MM.1S (cell line): ENCODE measurements at regions not wholly inside any gene's neighbourhood (a gene's known extent, or its start where the extent isn't known, plus 50 kb on each side); places are given as distances from the start of the nearest gene placed in this dataset.

ENCODE experiments used
- EZH2 ChIP-seq: fragments of 300-600 bp; sonication (generic); optimal IDR thresholded peaks from 2 replicates; pipeline ENCODE3; 2017; ENCODE audit warnings: low read depth, mild to moderate bottlenecking, antibody characterized with exemption, low read length, mixed read lengths
- EZH2phosphoT487 ChIP-seq: fragments of 300-600 bp; sonication (generic); IDR thresholded peaks from 2 replicates; pipeline ENCODE4 v1.6.1; 2018; ENCODE audit warnings: antibody characterized with exemption, low read length
- TF ChIP-seq, protein P1 (sequence below): fragments of 300-600 bp; sonication (generic); IDR thresholded peaks from 2 replicates; pipeline ENCODE4 v1.5.1; 2016; ENCODE audit warnings: antibody characterized with exemption, low read length, mixed read lengths

DNA sequence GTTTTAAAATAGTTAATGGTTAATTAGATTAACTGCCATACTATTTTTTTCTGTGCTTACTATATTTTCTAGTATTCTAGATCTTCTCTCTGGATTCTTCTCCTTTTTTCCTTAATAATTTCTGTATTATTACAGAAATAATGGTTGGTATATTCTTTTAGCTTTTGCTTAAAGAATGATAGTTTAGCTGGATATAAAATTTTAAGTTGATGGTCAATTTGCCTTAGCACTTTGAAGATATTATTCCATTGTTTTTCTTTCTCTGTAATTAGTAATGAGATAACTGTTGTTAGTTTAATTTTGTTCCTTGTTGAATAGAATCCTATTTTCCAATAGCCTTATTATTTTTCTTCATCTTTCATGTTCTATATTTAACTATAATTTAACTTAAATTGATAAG is 99.9 kb upstream of the NCAM1 start:
- TF ChIP-seq, protein P1, sequence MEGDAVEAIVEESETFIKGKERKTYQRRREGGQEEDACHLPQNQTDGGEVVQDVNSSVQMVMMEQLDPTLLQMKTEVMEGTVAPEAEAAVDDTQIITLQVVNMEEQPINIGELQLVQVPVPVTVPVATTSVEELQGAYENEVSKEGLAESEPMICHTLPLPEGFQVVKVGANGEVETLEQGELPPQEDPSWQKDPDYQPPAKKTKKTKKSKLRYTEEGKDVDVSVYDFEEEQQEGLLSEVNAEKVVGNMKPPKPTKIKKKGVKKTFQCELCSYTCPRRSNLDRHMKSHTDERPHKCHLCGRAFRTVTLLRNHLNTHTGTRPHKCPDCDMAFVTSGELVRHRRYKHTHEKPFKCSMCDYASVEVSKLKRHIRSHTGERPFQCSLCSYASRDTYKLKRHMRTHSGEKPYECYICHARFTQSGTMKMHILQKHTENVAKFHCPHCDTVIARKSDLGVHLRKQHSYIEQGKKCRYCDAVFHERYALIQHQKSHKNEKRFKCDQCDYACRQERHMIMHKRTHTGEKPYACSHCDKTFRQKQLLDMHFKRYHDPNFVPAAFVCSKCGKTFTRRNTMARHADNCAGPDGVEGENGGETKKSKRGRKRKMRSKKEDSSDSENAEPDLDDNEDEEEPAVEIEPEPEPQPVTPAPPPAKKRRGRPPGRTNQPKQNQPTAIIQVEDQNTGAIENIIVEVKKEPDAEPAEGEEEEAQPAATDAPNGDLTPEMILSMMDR = no peak
- TF ChIP-seq EZH2phosphoT487 (no peak), EZH2 (no peak)
